Hepatocyte (in vitro differentiated cells): ENCODE measurements at regions not wholly inside any gene's neighbourhood (a gene's known extent, or its start where the extent isn't known, plus 50 kb on each side); places are given as distances from the start of the nearest gene placed in this dataset.

Source experiments
- DNase-seq: peaks from one replicate; pipeline ENCODE4 v3.0.0-alpha.2; 2016; ENCODE audit warnings: low spot score
- H2AFZ ChIP-seq: fragments of 200-600 bp; sonication (generic); 2 replicates; pipeline ENCODE4 v1.6.0; 2016; ENCODE audit warnings: antibody characterized with exemption, mild to moderate bottlenecking
- H3K27ac ChIP-seq: fragments of 200-600 bp; sonication (generic); 2 replicates; pipeline ENCODE4 v1.5.1; 2016; ENCODE audit warnings: mild to moderate bottlenecking
- H3K27me3 ChIP-seq: fragments of 200-600 bp; sonication (generic); 2 replicates; pipeline ENCODE4 v1.6.1; 2016
- H3K36me3 ChIP-seq: fragments of 200-600 bp; sonication (generic); replicated peaks from 2 replicates; pipeline ENCODE4 v1.5.1; 2016; ENCODE audit warnings: low read depth; ENCODE audit not compliant: insufficient read depth
- H3K4me1 ChIP-seq: fragments of 200-600 bp; sonication (generic); 2 replicates; pipeline ENCODE4 v1.5.1; 2016; ENCODE audit warnings: mild to moderate bottlenecking, moderate library complexity; ENCODE audit not compliant: insufficient read depth
- H3K4me2 ChIP-seq: fragments of 200-600 bp; sonication (generic); 2 replicates; pipeline ENCODE4 v1.6.0; 2016
- H3K4me3 ChIP-seq: fragments of 200-600 bp; sonication (generic); 2 replicates; pipeline ENCODE4 v1.5.1; 2016; ENCODE audit warnings: mild to moderate bottlenecking
- H3K79me2 ChIP-seq: fragments of 200-600 bp; sonication (generic); 2 replicates; pipeline ENCODE4 v1.6.0; 2017; ENCODE audit warnings: mild to moderate bottlenecking
- H3K9me2 ChIP-seq: fragments of 200-600 bp; sonication (generic); replicated peaks from 2 replicates; pipeline ENCODE4 v1.6.0; 2017; ENCODE audit warnings: mild to moderate bottlenecking; ENCODE audit not compliant: insufficient read depth
- H3K9me3 ChIP-seq: fragments of 200-600 bp; sonication (generic); 2 replicates; pipeline ENCODE4 v1.5.1; 2016; ENCODE audit warnings: low read depth, mild to moderate bottlenecking
- H4K20me1 ChIP-seq: fragments of 200-600 bp; sonication (generic); 2 replicates; pipeline ENCODE4 v1.6.0; 2016; ENCODE audit warnings: mild to moderate bottlenecking; ENCODE audit not compliant: insufficient read depth, poor library complexity, severe bottlenecking
- EZH2 ChIP-seq: fragments of 200-600 bp; sonication (generic); IDR thresholded peaks from 2 replicates; pipeline ENCODE4 v1.6.1; 2016; ENCODE audit warnings: antibody characterized with exemption, mild to moderate bottlenecking, borderline replicate concordance
- EZH2phosphoT487 ChIP-seq: fragments of 200-600 bp; sonication (generic); IDR thresholded peaks from one replicate; pipeline ENCODE4 v1.6.1; 2018; ENCODE audit warnings: antibody characterized with exemption, mild to moderate bottlenecking, low read depth, moderate library complexity; ENCODE audit not compliant: unreplicated experiment, severe bottlenecking
- WGBS: methylation state at CpG from one replicate; pipeline ENCODE4 v1.1.6; 2016; ENCODE audit warnings: low lambda C conversion rate; ENCODE audit errors: missing lambda C conversion rate; 5-methylcytosine and 5-hydroxymethylcytosine counted together
- TF ChIP-seq, protein P1 (sequence below): fragments of 200-600 bp; sonication (generic); IDR thresholded peaks from 2 replicates; pipeline ENCODE4 v1.5.1; 2016; ENCODE audit warnings: antibody characterized with exemption, mild to moderate bottlenecking; ENCODE audit not compliant: poor library complexity

DNA sequence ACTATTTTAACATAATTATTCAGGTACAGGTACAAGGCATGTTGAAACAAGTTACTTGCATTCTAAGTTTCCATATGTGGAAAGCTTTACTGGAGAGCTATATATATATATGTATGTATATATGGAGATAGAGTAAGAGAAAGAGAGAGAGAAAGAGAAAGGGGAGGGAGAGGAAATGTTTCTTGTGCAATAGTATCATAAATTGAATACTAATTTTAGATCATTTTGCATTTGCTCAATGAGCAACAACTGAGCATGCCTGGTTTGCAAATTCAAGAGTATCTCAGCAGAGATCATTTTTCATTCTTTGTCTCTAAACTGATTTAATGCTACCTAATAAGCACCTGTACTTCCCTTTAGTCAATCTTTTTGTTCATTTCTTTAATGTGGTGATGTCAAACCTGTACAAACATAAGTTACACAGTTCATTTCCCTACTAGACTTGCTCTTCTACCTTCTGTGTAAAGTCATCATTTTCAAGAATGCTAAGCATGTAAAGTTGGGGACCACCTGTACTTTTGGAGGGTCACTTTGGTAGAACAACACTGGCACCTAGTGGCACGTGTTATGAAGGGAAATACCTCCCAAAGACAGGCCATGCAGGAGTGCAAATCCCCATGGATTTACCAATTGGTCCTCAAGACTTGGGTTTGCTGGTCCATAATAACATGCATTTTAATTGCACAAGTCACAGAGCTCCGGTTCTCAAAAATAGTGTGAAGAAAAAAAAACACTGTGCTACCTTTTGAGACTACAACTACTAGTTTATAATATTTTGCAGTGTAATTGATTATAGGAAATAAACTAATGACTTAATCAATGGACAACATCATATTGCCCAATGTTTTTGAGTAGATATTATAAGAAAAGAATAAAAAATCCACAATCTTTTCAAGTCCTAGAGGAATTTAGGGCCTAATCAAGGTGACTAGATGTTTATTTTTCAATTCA is 431.2 kb upstream of the IGFBP3 start:
- Histone ChIP-seq H3K79me2 (no peaks in the 10 kb centered on the region), H4K20me1 (no peaks in the 10 kb centered on the region), H3K36me3 (no peaks in the 10 kb centered on the region), H3K4me3 (no peak overlapping the region), H3K27ac (no peak overlapping the region), H3K9me2 (no peaks in the 10 kb centered on the region), H3K4me2 (no peak overlapping the region), H3K4me1 (no peaks in the 10 kb centered on the region), H3K9me3 (no peaks in the 10 kb centered on the region), H3K27me3 (no peaks in the 10 kb centered on the region), H2AFZ (no peak overlapping the region)
- 14% methylated on average over 2 of the region's 2 CpGs for WGBS
- TF ChIP-seq, protein P1, sequence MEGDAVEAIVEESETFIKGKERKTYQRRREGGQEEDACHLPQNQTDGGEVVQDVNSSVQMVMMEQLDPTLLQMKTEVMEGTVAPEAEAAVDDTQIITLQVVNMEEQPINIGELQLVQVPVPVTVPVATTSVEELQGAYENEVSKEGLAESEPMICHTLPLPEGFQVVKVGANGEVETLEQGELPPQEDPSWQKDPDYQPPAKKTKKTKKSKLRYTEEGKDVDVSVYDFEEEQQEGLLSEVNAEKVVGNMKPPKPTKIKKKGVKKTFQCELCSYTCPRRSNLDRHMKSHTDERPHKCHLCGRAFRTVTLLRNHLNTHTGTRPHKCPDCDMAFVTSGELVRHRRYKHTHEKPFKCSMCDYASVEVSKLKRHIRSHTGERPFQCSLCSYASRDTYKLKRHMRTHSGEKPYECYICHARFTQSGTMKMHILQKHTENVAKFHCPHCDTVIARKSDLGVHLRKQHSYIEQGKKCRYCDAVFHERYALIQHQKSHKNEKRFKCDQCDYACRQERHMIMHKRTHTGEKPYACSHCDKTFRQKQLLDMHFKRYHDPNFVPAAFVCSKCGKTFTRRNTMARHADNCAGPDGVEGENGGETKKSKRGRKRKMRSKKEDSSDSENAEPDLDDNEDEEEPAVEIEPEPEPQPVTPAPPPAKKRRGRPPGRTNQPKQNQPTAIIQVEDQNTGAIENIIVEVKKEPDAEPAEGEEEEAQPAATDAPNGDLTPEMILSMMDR: peak; percentile 75
- no peak for TF ChIP-seq EZH2phosphoT487
- TF ChIP-seq EZH2: no peak
- peak; percentile 68 for DNase-seq

DNA sequence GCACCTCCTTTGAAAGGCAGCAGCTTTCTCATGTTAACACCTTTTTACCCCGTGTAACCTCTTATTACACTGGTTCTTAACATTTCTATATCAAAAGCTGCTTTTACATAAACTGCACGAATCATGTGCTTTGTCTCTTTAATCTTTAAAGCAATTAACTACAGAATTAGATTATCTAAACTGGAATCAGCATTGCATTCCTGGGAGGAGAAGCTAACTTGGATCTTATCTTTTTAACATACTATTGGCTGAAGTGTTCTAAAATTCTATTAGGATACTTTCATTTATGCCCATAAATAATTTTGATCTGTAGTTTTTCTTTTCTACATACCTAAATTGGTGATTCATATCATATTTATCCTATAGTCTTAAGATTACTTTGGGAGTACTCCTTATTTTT is 428.4 kb upstream of the IGFBP3 start:
- Histone ChIP-seq H3K4me2 (no peak overlapping the region), H3K27ac (no peak overlapping the region), H4K20me1 (no peaks in the 10 kb centered on the region), H2AFZ (no peak overlapping the region), H3K36me3 (no peaks in the 10 kb centered on the region), H3K9me2 (no peaks in the 10 kb centered on the region), H3K79me2 (no peaks in the 10 kb centered on the region), H3K9me3 (no peaks in the 10 kb centered on the region), H3K4me3 (no peak overlapping the region), H3K4me1 (no peaks in the 10 kb centered on the region), H3K27me3 (no peaks in the 10 kb centered on the region)
- WGBS: 36% methylated on average over 2 of the region's 2 CpGs
- TF ChIP-seq, protein P1: no peak
- DNase-seq: no peak

DNA sequence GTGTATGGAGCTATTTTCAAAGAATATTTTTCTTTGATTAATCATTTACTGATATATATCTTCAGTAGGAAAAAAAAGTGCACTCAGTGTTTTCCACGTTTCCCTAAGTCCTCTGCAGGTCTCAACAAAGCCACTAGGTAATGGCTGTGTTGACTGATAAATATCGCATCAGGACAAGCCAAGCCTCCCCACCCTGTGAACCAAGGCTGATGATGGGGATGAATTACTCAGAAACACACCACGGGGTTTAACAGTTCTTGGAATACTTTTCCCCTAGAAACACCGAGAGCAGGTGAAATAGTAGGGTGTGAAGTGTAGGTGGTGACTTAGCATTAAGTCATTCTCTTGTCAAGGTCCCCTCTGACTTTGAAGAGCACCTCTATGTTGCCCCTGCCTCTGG is 423.5 kb upstream of the IGFBP3 start:
- Histone ChIP-seq H3K9me2 (no peaks in the 10 kb centered on the region), H3K36me3 (no peaks in the 10 kb centered on the region), H3K27me3 (no peaks in the 10 kb centered on the region), H2AFZ (no peak overlapping the region), H3K9me3 (no peaks in the 10 kb centered on the region), H4K20me1 (no peaks in the 10 kb centered on the region), H3K27ac (no peak overlapping the region), H3K4me2 (no peak overlapping the region), H3K79me2 (no peaks in the 10 kb centered on the region), H3K4me3 (no peak overlapping the region), H3K4me1 (no peaks in the 10 kb centered on the region)
- 86% methylated on average over 4 of the region's 4 CpGs for WGBS
- TF ChIP-seq, protein P1: no peak
- TF ChIP-seq EZH2phosphoT487: no peak
- no peak for TF ChIP-seq EZH2
- DNase-seq: no peak
